GM12892 (cell line): ENCODE measurements at regions not wholly inside any gene's neighbourhood (a gene's known extent, or its start where the extent isn't known, plus 50 kb on each side); places are given as distances from the start of the nearest gene placed in this dataset.

ENCODE experiments used
- POLR2A ChIP-seq: IDR thresholded peaks from 2 replicates; pipeline ENCODE4 v1.6.1; 2011; ENCODE audit warnings: low read depth, low read length, control low read depth
- POLR2AphosphoS5 ChIP-seq: IDR thresholded peaks from 2 replicates; pipeline ENCODE4 v1.6.1; 2011; ENCODE audit warnings: low read depth, low read length, control low read depth

DNA sequence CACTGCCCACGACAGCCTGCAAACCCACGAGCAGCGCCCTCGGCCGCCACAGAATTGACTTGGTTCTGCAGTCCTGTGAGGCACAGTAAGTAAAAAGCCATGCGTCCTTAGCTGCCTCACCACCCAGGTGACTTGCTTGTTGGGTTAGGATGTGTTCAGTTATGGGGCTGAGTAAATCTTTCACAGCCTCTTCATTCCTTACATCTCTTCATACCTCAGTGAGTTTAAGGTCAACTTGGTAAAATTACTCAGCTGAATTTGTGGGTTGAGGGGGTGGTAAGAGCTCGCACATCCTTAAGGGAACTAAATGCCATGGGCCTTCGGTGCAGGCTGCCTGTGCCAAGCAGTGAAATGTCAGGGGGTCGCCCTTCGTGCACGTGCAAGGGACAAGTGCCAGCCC is 165.2 kb upstream of the ALKAL2 start:
- no peak for TF ChIP-seq POLR2A
- TF ChIP-seq POLR2AphosphoS5, result no peak
